GM11168 (cell line): ENCODE measurements at regions not wholly inside any gene's neighbourhood (a gene's known extent, or its start where the extent isn't known, plus 50 kb on each side); places are given as distances from the start of the nearest gene placed in this dataset.

Experiments
- in situ Hi-C: fragments of 300-500 bp; cut with MboI; formaldehyde crosslinking; loops from one replicate; pipeline ENCODE4 v1.12.0; 2022; ENCODE audit warnings: low sequenced_read_pairs; ENCODE audit not compliant: unreplicated experiment

- in situ Hi-C loops, result no loop called here
Measured at GRCh38 chr17:12362853-12363455, 302.7 kb upstream of the MYOCD start.

GRCh38 chr17:12365805-12366204, 299.9 kb upstream of the MYOCD start:
- in situ Hi-C loops, result no loop called here

GRCh38 chr17:12369065-12369464, 296.6 kb upstream of the MYOCD start:
- in situ Hi-C loops, result no loop called here

GRCh38 chr17:12376276-12376675, 289.4 kb upstream of the MYOCD start:
- in situ Hi-C loops, result no loop called here

- in situ Hi-C loops, result no loop called here
Measured at GRCh38 chr17:12386225-12386624, 279.5 kb upstream of the MYOCD start.

GRCh38 chr17:12388226-12388625, 277.5 kb upstream of the MYOCD start:
- in situ Hi-C loops, result no loop called here

- in situ Hi-C loops, result no loop called here
Measured at GRCh38 chr17:12389421-12389820, 276.3 kb upstream of the MYOCD start.

- in situ Hi-C loops, result no loop called here
Measured at GRCh38 chr17:12390631-12391030, 275.1 kb upstream of the MYOCD start.

- in situ Hi-C loops, result no loop called here
Measured at GRCh38 chr17:12391468-12391867, 274.2 kb upstream of the MYOCD start.

GRCh38 chr17:12395733-12396354, 269.8 kb upstream of the MYOCD start:
- in situ Hi-C loops, result no loop called here

- in situ Hi-C loops, result no loop called here
Measured at GRCh38 chr17:12398441-12399051, 267.1 kb upstream of the MYOCD start.

GRCh38 chr17:12402963-12403622, 262.6 kb upstream of the MYOCD start:
- in situ Hi-C loops, result no loop called here

- in situ Hi-C loops, result no loop called here
Measured at GRCh38 chr17:12403881-12404398, 261.8 kb upstream of the MYOCD start.

- in situ Hi-C loops, result no loop called here
Measured at GRCh38 chr17:12406623-12407215, 259.0 kb upstream of the MYOCD start.

GRCh38 chr17:12407495-12408252, 258.0 kb upstream of the MYOCD start:
- in situ Hi-C loops, result no loop called here

- in situ Hi-C loops, result no loop called here
Measured at GRCh38 chr17:12409082-12409481, 256.6 kb upstream of the MYOCD start.

GRCh38 chr17:12410717-12411116, 255.0 kb upstream of the MYOCD start:
- in situ Hi-C loops, result no loop called here

- in situ Hi-C loops, result no loop called here
Measured at GRCh38 chr17:12415031-12415430, 250.7 kb upstream of the MYOCD start.

GRCh38 chr17:12421077-12421476, 244.6 kb upstream of the MYOCD start:
- in situ Hi-C loops, result no loop called here
